GM12878 (cell line): ENCODE measurements at regions not wholly inside any gene's neighbourhood (a gene's known extent, or its start where the extent isn't known, plus 50 kb on each side); places are given as distances from the start of the nearest gene placed in this dataset.

Experiments used
- ATAC-seq: fragments of 200-7000 bp; cut with Tn5 transposase; 3 replicates; pipeline ENCODE4 v1.9.1; 2020; ENCODE audit warnings: mild to moderate bottlenecking, moderate library complexity
- BruUV-seq: library from RNA; stranded (reverse); fragments of 400-500 nt; replicated peaks from 2 replicates; lab custom pipeline; 2021; lab: Mats Ljungman, UMichigan
- CTCF ChIA-PET: fragments of 300-600 bp; sonication (Branson Sonifier 250); formaldehyde crosslinking; extraction: SDS; loops from one replicate; lab custom pipeline; 2021; ENCODE audit warnings: inconsistent platforms; lab: Yijun Ruan, JAX
- POLR2A ChIA-PET: fragments of 350-600 bp; formaldehyde crosslinking; extraction: SDS; loops from one replicate; lab custom pipeline; 2021; ENCODE audit warnings: inconsistent platforms; lab: Charles Lee
- RAD21 ChIA-PET: fragments of 300-600 bp; sonication (Branson Sonifier 250); formaldehyde crosslinking; loops from one replicate; lab custom pipeline; 2023; ENCODE audit warnings: antibody characterized with exemption; ENCODE audit not compliant: unreplicated experiment; lab: Charles Lee
- SMC1A ChIA-PET: fragments of 300-600 bp; sonication (Branson Sonifier 250); formaldehyde crosslinking; loops from one replicate; lab custom pipeline; 2023; ENCODE audit not compliant: unreplicated experiment, uncharacterized antibody; lab: Charles Lee
- DNase-seq: peaks from one replicate; pipeline ENCODE4 v3.0.0-alpha.2; 2011; ENCODE audit warnings: low read depth, low spot score
- FAIRE-seq: peaks from 3 replicates; lab custom pipeline; 2011; peaks lifted over from hg19 to GRCh38; lab: Jason Lieb, UNC
- H2AFZ ChIP-seq: 2 replicates; pipeline ENCODE4 v1.6.0; 2011; ENCODE audit warnings: low read depth, low read length, control low read depth; ENCODE audit not compliant: control insufficient read depth
- H3K27ac ChIP-seq: 2 replicates; pipeline ENCODE4 v1.5.1; 2011; ENCODE audit warnings: control low read depth; ENCODE audit not compliant: control insufficient read depth, insufficient read depth
- H3K27me3 ChIP-seq, 2 experiments: replicated peaks in 1 of 2; 2 replicates each; pipeline versions ENCODE4 v1.6.0 to v1.6.1; 2011; ENCODE audit warnings: low read length in 1 of 2; ENCODE audit not compliant: control insufficient read depth in 2 of 2, insufficient read depth in 2 of 2
- H3K36me3 ChIP-seq, 2 experiments: 2 replicates each; pipeline ENCODE4 v1.5.1; 2011; ENCODE audit warnings: low read length in 1 of 2; ENCODE audit not compliant: control insufficient read depth in 2 of 2, insufficient read depth in 2 of 2
- H3K4me1 ChIP-seq: 2 replicates; pipeline ENCODE4 v1.6.1; 2011; ENCODE audit warnings: mild to moderate bottlenecking, low read length, moderate library complexity, mixed read lengths; ENCODE audit not compliant: control insufficient read depth, insufficient read depth
- H3K4me2 ChIP-seq: 2 replicates; pipeline ENCODE4 v1.6.0; 2011; ENCODE audit warnings: control low read depth; ENCODE audit not compliant: control insufficient read depth, insufficient read depth
- H3K4me3 ChIP-seq: fragments of 200-600 bp; sonication (generic); 2 replicates; pipeline ENCODE4 v1.5.1; 2016
- H3K79me2 ChIP-seq: 2 replicates; pipeline ENCODE4 v1.6.0; 2011; ENCODE audit warnings: low read length; ENCODE audit not compliant: control insufficient read depth, insufficient read depth
- H3K9ac ChIP-seq: 2 replicates; pipeline ENCODE4 v1.8.0; 2011; ENCODE audit warnings: low read length, control low read depth, mixed read lengths; ENCODE audit not compliant: control insufficient read depth, insufficient read depth
- H3K9me3 ChIP-seq: replicated peaks from 3 replicates; pipeline ENCODE4 v1.5.1; 2011; ENCODE audit warnings: mild to moderate bottlenecking, low read length; ENCODE audit not compliant: control insufficient read depth, insufficient read depth
- H4K20me1 ChIP-seq: 2 replicates; pipeline ENCODE4 v1.6.0; 2011; ENCODE audit not compliant: control insufficient read depth, insufficient read depth
- BCL11A ChIP-seq: IDR thresholded peaks from 2 replicates; pipeline ENCODE4 v1.6.1; 2011; ENCODE audit warnings: low read depth, low read length
- GATAD2B ChIP-seq: fragments of 450-650 bp; conservative IDR thresholded peaks from 2 replicates; pipeline ENCODE4 v1.6.1; 2017; ENCODE audit warnings: low read depth, mild to moderate bottlenecking, moderate library complexity
- HCFC1 ChIP-seq: fragments of 150-350 bp; IDR thresholded peaks from 2 replicates; pipeline ENCODE4 v1.6.1; 2014; ENCODE audit warnings: low read length
- JUND ChIP-seq: IDR thresholded peaks from 2 replicates; pipeline ENCODE4 v1.6.1; 2012; ENCODE audit warnings: low read depth, mild to moderate bottlenecking, low read length, improper control_type of control experiment, moderate library complexity
- LARP7 ChIP-seq: fragments of 450-650 bp; IDR thresholded peaks from 2 replicates; pipeline ENCODE4 v1.6.1; 2017; ENCODE audit warnings: mild to moderate bottlenecking
- MEF2B ChIP-seq: fragments of 450-650 bp; IDR thresholded peaks from 2 replicates; pipeline ENCODE4 v1.6.1; 2018; ENCODE audit warnings: mild to moderate bottlenecking, moderate library complexity; ENCODE audit not compliant: partially characterized antibody, poor library complexity, severe bottlenecking
- RAD21 ChIP-seq: IDR thresholded peaks from 2 replicates; pipeline ENCODE4 v1.6.1; 2011; ENCODE audit warnings: mild to moderate bottlenecking, low read depth, low read length, moderate library complexity; ENCODE audit not compliant: insufficient read depth
- SMARCA5 ChIP-seq: fragments of 450-650 bp; IDR thresholded peaks from 2 replicates; pipeline ENCODE4 v1.6.1; 2017; ENCODE audit warnings: mild to moderate bottlenecking
- TCF12 ChIP-seq: IDR thresholded peaks from 2 replicates; pipeline ENCODE4 v1.6.1; 2011; ENCODE audit warnings: low read depth, mild to moderate bottlenecking, low read length
- ZNF207 ChIP-seq: fragments of 450-650 bp; IDR thresholded peaks from 2 replicates; pipeline ENCODE4 v1.6.1; 2014; ENCODE audit warnings: antibody characterized with exemption, mild to moderate bottlenecking, borderline replicate concordance
- in situ Hi-C: fragments of 300-500 bp; cut with MboI; formaldehyde crosslinking; loops from 9 replicates; pipeline ENCODE4 v1.14.3; 2018; ENCODE audit warnings: mixed read lengths
- intact Hi-C: fragments of 100-400 bp; cut with micrococcal nuclease; formaldehyde crosslinking; loops from one replicate; pipeline ENCODE4 v1.14.2; 2022; ENCODE audit not compliant: unreplicated experiment
- TF ChIP-seq, protein P1 (sequence below): IDR thresholded peaks from 2 replicates; pipeline ENCODE4 v1.6.1; 2012; ENCODE audit warnings: low read depth, low read length, improper control_type of control experiment
- TF ChIP-seq, protein P2 (sequence below): fragments of 450-650 bp; IDR thresholded peaks from 2 replicates; pipeline ENCODE4 v1.6.1; 2014; ENCODE audit warnings: mild to moderate bottlenecking
- TF ChIP-seq, protein P3 (sequence below), 3 experiments: IDR thresholded peaks in 2 of 3; conservative IDR thresholded peaks in 1 of 3; 2 replicates each; pipeline ENCODE4 v1.5.1; 2011; ENCODE audit warnings: low read depth in 3 of 3, low read length in 3 of 3, mild to moderate bottlenecking in 3 of 3, control low read depth in 2 of 3, moderate library complexity in 2 of 3, inconsistent platforms in 1 of 3, mixed read lengths in 1 of 3; ENCODE audit not compliant: control insufficient read depth in 2 of 3, insufficient read depth in 1 of 3; ENCODE audit errors: extremely low read depth in 1 of 3
- TF ChIP-seq, protein P4 (sequence below): fragments of 450-650 bp; IDR thresholded peaks from 2 replicates; pipeline ENCODE4 v1.6.1; 2016; ENCODE audit warnings: mild to moderate bottlenecking

DNA sequence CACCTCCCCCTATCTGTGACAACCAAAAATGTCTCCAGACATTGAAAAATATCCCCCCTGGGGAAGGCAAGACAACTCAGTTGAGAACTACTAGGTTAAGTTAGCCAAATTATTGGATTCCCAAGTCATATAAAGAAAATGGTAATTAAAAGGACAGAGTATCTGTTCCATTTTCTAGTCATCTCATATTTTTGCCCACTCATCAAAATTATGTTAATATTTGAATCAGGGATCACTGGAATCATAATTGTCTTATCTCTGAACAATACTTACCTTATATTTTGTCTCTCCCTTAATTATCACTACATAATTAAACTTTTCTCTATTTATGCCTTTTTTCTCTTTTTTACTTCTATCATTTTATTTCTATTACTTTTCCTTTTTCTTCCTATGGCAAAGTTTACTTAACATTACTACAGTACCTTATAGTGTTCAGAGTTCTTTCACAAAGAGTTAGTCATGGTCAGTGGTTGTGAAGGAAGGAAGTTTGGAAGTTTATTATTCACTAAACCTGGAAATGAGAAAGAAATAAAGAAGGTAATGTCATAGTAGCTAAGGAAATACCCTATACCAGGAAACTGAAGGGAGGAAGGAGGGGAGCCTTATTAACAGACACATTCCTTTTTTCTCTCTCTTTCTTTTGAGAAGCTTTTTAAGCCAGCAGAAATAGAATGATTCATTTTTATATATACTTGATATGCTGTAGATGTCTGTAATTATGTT is 332.9 kb downstream of the COL12A1 start:
- ChIA-PET RAD21 (no interaction called here), CTCF (interaction anchor here (0.6 kb wide), 1 partner anchor 432 kb away, joined by 4 read pairs; no protein-coding TSS in a partner anchor), POLR2A (no interaction called here), SMC1A (no interaction called here)
- Histone ChIP-seq H3K79me2 (no peaks in the 10 kb centered on the region), H3K9me3 (no peaks in the 10 kb centered on the region), H2AFZ (no peak overlapping the region), H3K4me3 (no peak overlapping the region), H3K27ac (no peak overlapping the region), H3K27me3 (no peaks in the 10 kb centered on the region), H3K4me2 (no peak overlapping the region), H3K36me3 (no peaks in the 10 kb centered on the region), H4K20me1 (no peaks in the 10 kb centered on the region), H3K9ac (no peak overlapping the region), H3K4me1 (no peaks in the 10 kb centered on the region)
- no TSS peak for BruUV-seq
- intact Hi-C loops (no loop called here), in situ Hi-C loops (no loop called here)
- FAIRE-seq, result no peak
- TF ChIP-seq, protein P1, sequence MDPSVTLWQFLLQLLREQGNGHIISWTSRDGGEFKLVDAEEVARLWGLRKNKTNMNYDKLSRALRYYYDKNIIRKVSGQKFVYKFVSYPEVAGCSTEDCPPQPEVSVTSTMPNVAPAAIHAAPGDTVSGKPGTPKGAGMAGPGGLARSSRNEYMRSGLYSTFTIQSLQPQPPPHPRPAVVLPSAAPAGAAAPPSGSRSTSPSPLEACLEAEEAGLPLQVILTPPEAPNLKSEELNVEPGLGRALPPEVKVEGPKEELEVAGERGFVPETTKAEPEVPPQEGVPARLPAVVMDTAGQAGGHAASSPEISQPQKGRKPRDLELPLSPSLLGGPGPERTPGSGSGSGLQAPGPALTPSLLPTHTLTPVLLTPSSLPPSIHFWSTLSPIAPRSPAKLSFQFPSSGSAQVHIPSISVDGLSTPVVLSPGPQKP, result no peak
- TF ChIP-seq JUND (no peak), LARP7 (no peak), HCFC1 (no peak), GATAD2B (no peak), RAD21 (0 out of 2 replicates have a peak, but pooled peaks have one; percentile 13), TCF12 (no peak), ZNF207 (no peak), SMARCA5 (no peak), BCL11A (no peak), MEF2B (no peak)
- TF ChIP-seq, protein P2, sequence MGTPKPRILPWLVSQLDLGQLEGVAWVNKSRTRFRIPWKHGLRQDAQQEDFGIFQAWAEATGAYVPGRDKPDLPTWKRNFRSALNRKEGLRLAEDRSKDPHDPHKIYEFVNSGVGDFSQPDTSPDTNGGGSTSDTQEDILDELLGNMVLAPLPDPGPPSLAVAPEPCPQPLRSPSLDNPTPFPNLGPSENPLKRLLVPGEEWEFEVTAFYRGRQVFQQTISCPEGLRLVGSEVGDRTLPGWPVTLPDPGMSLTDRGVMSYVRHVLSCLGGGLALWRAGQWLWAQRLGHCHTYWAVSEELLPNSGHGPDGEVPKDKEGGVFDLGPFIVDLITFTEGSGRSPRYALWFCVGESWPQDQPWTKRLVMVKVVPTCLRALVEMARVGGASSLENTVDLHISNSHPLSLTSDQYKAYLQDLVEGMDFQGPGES, result no peak
- TF ChIP-seq, protein P3, sequence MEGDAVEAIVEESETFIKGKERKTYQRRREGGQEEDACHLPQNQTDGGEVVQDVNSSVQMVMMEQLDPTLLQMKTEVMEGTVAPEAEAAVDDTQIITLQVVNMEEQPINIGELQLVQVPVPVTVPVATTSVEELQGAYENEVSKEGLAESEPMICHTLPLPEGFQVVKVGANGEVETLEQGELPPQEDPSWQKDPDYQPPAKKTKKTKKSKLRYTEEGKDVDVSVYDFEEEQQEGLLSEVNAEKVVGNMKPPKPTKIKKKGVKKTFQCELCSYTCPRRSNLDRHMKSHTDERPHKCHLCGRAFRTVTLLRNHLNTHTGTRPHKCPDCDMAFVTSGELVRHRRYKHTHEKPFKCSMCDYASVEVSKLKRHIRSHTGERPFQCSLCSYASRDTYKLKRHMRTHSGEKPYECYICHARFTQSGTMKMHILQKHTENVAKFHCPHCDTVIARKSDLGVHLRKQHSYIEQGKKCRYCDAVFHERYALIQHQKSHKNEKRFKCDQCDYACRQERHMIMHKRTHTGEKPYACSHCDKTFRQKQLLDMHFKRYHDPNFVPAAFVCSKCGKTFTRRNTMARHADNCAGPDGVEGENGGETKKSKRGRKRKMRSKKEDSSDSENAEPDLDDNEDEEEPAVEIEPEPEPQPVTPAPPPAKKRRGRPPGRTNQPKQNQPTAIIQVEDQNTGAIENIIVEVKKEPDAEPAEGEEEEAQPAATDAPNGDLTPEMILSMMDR (IDR thresholded peaks at IDR 0.05 in 2 of 3, conservative IDR thresholded peaks at IDR 0.05 in 1 of 3; ENCODE audit: control insufficient read depth in 2 of 3, extremely low read depth in 1 of 3, insufficient read depth in 1 of 3, low read depth in 3 of 3, low read length in 3 of 3), result peak in 1 of 3 experiments; percentile 5; a peak in 1 of 6 replicates
- TF ChIP-seq, protein P4, sequence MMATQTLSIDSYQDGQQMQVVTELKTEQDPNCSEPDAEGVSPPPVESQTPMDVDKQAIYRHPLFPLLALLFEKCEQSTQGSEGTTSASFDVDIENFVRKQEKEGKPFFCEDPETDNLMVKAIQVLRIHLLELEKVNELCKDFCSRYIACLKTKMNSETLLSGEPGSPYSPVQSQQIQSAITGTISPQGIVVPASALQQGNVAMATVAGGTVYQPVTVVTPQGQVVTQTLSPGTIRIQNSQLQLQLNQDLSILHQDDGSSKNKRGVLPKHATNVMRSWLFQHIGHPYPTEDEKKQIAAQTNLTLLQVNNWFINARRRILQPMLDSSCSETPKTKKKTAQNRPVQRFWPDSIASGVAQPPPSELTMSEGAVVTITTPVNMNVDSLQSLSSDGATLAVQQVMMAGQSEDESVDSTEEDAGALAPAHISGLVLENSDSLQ, result no peak
- DNase-seq, result no peak
- no peak for ATAC-seq
